Testis (tissue), 2 donors: ENCODE measurements at regions not wholly inside any gene's neighbourhood (a gene's known extent, or its start where the extent isn't known, plus 50 kb on each side); places are given as distances from the start of the nearest gene placed in this dataset.
"Not testable (repeated sequence)": the region's sequence is repeated elsewhere in the genome, so short reads cannot be mapped to it uniquely, and the experiment has no call there.

Source experiments
- POLR2A ChIP-seq: fragments of 450-650 bp; IDR thresholded peaks from one replicate; pipeline ENCODE4 v1.6.1; 2017; ENCODE audit warnings: antibody characterized with exemption, mild to moderate bottlenecking, moderate library complexity
- TF ChIP-seq, protein P1 (sequence below), 3 experiments: fragments of 450-650 bp in 2 of 3; fragments of 200-600 bp in 1 of 3; sonication (generic) in 1 of 3; IDR thresholded peaks; one replicate each; pipeline ENCODE4 v1.5.1; 2016 to 2019; ENCODE audit warnings: antibody characterized with exemption in 3 of 3, mild to moderate bottlenecking in 2 of 3, moderate library complexity in 1 of 3

GRCh38 chr4:183378347-183378746, 56.1 kb upstream of the CLDN24 start:
- TF ChIP-seq, protein P1, sequence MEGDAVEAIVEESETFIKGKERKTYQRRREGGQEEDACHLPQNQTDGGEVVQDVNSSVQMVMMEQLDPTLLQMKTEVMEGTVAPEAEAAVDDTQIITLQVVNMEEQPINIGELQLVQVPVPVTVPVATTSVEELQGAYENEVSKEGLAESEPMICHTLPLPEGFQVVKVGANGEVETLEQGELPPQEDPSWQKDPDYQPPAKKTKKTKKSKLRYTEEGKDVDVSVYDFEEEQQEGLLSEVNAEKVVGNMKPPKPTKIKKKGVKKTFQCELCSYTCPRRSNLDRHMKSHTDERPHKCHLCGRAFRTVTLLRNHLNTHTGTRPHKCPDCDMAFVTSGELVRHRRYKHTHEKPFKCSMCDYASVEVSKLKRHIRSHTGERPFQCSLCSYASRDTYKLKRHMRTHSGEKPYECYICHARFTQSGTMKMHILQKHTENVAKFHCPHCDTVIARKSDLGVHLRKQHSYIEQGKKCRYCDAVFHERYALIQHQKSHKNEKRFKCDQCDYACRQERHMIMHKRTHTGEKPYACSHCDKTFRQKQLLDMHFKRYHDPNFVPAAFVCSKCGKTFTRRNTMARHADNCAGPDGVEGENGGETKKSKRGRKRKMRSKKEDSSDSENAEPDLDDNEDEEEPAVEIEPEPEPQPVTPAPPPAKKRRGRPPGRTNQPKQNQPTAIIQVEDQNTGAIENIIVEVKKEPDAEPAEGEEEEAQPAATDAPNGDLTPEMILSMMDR (IDR thresholded peaks at IDR 0.05) = not testable (repeated sequence)
- TF ChIP-seq POLR2A = not testable (repeated sequence)
